CD14-positive monocyte (primary cell): ENCODE measurements at regions not wholly inside any gene's neighbourhood (a gene's known extent, or its start where the extent isn't known, plus 50 kb on each side); places are given as distances from the start of the nearest gene placed in this dataset.

Experiments used
- DNase-seq, 3 donors: peaks; one replicate each; pipeline ENCODE4 v3.0.0-alpha.2; 2011 to 2022
- H2AFZ ChIP-seq: 2 replicates; pipeline ENCODE4 v1.6.0; 2012; ENCODE audit warnings: mild to moderate bottlenecking, low read depth, low read length, inconsistent platforms; ENCODE audit not compliant: insufficient read depth, poor library complexity, severe bottlenecking
- H3K27ac ChIP-seq, 2 donors: 1 replicate in 1 of 2; 2 replicates in 1 of 2; pipeline ENCODE4 v1.5.1; 2012 to 2013; ENCODE audit warnings: low read length in 2 of 2, control low read depth in 1 of 2, inconsistent platforms in 1 of 2, low read depth in 1 of 2, mild to moderate bottlenecking in 1 of 2
- H3K27me3 ChIP-seq, 2 donors: one replicate each; pipeline versions ENCODE4 v1.6.0 to v1.6.1; 2011 to 2013; ENCODE audit warnings: low read length in 2 of 2; ENCODE audit not compliant: control insufficient read depth in 2 of 2, insufficient read depth in 2 of 2
- H3K36me3 ChIP-seq, 2 donors: replicated peaks in 1 of 2; 1 replicate in 1 of 2; 2 replicates in 1 of 2; pipeline versions ENCODE4 v1.5.1 to v1.6.1; 2012 to 2013; ENCODE audit warnings: low read length in 2 of 2, control low read depth in 1 of 2, inconsistent platforms in 1 of 2, mild to moderate bottlenecking in 1 of 2; ENCODE audit not compliant: insufficient read depth in 2 of 2, control insufficient read depth in 1 of 2
- H3K4me1 ChIP-seq, 2 donors: 1 replicate in 1 of 2; 2 replicates in 1 of 2; pipeline versions ENCODE4 v1.5.1 to v1.6.1; 2012 to 2013; ENCODE audit warnings: low read length in 2 of 2, control low read depth in 1 of 2, inconsistent platforms in 1 of 2, mild to moderate bottlenecking in 1 of 2, moderate library complexity in 1 of 2; ENCODE audit not compliant: insufficient read depth in 2 of 2, control insufficient read depth in 1 of 2
- H3K4me2 ChIP-seq: replicated peaks from 2 replicates; pipeline ENCODE3; 2012; ENCODE audit warnings: low read length, moderate library complexity, mild to moderate bottlenecking; ENCODE audit not compliant: poor library complexity, severe bottlenecking; ENCODE audit errors: extremely low read depth
- H3K4me3 ChIP-seq, 3 experiments: fragments of 200-600 bp in 1 of 3; sonication (generic) in 1 of 3; replicated peaks in 1 of 3; 1 replicate in 2 of 3; 2 replicates in 1 of 3; pipeline ENCODE4 v1.5.1; 2011 to 2013; ENCODE audit warnings: low read length in 3 of 3, mild to moderate bottlenecking in 3 of 3, control low read depth in 2 of 3, low read depth in 2 of 3, inconsistent platforms in 1 of 3, moderate library complexity in 1 of 3
- H3K79me2 ChIP-seq: 2 replicates; pipeline ENCODE4 v1.6.0; 2012; ENCODE audit warnings: mild to moderate bottlenecking, control low read depth, inconsistent platforms, low read length, moderate library complexity; ENCODE audit not compliant: insufficient read depth
- H3K9ac ChIP-seq: 2 replicates; pipeline ENCODE4 v1.6.0; 2017; ENCODE audit warnings: low read length, mild to moderate bottlenecking; ENCODE audit not compliant: insufficient read depth, poor library complexity, severe bottlenecking
- H3K9me3 ChIP-seq, 2 donors: replicated peaks in 1 of 2; 1 replicate in 1 of 2; 2 replicates in 1 of 2; pipeline versions ENCODE4 v1.5.1 to v1.6.1; 2012 to 2013; ENCODE audit warnings: low read length in 2 of 2, control low read depth in 1 of 2; ENCODE audit not compliant: control insufficient read depth in 1 of 2, insufficient read depth in 1 of 2
- H4K20me1 ChIP-seq: 2 replicates; pipeline ENCODE4 v1.6.0; 2012; ENCODE audit warnings: mild to moderate bottlenecking, low read length, control low read depth, moderate library complexity; ENCODE audit not compliant: insufficient read depth
- H3K27ac Mint-ChIP-seq, 7 donors: one replicate each; pipeline ENCODE4 v1.8.0; 2020; ENCODE audit warnings: mild to moderate bottlenecking in 7 of 7, mixed read lengths in 7 of 7, moderate library complexity in 6 of 7, inconsistent platforms in 2 of 7
- H3K27me3 Mint-ChIP-seq, 3 donors: one replicate each; pipeline ENCODE4 v1.8.0; 2021 to 2022; ENCODE audit warnings: low read depth in 3 of 3, mild to moderate bottlenecking in 3 of 3, mixed read lengths in 3 of 3, moderate library complexity in 3 of 3, inconsistent platforms in 1 of 3
- H3K36me3 Mint-ChIP-seq, 2 donors: one replicate each; pipeline ENCODE4 v1.8.0; 2020; ENCODE audit warnings: mixed read lengths in 2 of 2, inconsistent platforms in 1 of 2, mild to moderate bottlenecking in 1 of 2
- H3K4me1 Mint-ChIP-seq: one replicate; pipeline ENCODE4 v1.8.0; 2020; ENCODE audit warnings: mild to moderate bottlenecking, mixed read lengths
- H3K4me3 Mint-ChIP-seq, 2 donors: one replicate each; pipeline ENCODE4 v1.8.0; 2020; ENCODE audit warnings: mild to moderate bottlenecking in 2 of 2, mixed read lengths in 2 of 2, moderate library complexity in 1 of 2
- H3K9me3 Mint-ChIP-seq, 7 donors: one replicate each; pipeline ENCODE4 v1.8.0; 2020 to 2022; ENCODE audit warnings: mixed read lengths in 7 of 7, mild to moderate bottlenecking in 6 of 7, moderate library complexity in 6 of 7, inconsistent platforms in 2 of 7
- WGBS: methylation state at CpG from one replicate; pipeline ENCODE4 v1.1.5; 2013; ENCODE audit warnings: missing lambda C conversion rate; ENCODE audit not compliant: insufficient coverage; 5-methylcytosine and 5-hydroxymethylcytosine counted together
- intact Hi-C, 2 donors: fragments of 100-400 bp; cut with micrococcal nuclease; formaldehyde crosslinking; loops; one replicate each; pipeline versions ENCODE4 v1.15.0 to v1.15.1; 2023
- TF ChIP-seq, protein P1 (sequence below): fragments of 200-600 bp; IDR thresholded peaks from one replicate; pipeline ENCODE4 v1.8.0; 2022; ENCODE audit warnings: antibody characterized with exemption, mild to moderate bottlenecking

DNA sequence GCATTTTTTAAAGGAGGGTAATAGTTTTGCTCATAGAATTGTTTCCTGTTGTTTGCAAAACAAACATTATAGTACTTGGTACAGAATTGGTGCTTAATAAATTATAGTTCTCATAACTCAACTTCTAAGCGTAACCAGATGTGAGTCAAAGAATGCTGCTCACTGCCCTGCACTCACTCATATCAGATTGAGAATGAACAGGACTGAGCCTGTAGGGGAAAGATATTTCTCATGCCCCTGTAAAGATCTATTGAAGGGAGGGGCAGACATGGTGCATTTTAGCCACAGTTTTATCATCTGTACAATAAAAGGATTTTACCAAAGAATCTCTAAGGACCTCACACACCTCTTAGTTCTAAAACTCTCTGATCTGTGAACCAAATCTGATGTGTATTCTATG, 358.5 kb downstream of the SEC16B start:
- H3K4me1 Mint-ChIP-seq = no peaks in the 10 kb centered on the region
- no peak overlapping the region for H3K4me3 ChIP-seq
- H3K9me3 Mint-ChIP-seq = peaks cover 0 to 5% (median 0%) of the 10 kb centered on the region in 7 donors
- H3K36me3 ChIP-seq = no peaks in the 10 kb centered on the region
- no peak overlapping the region for H3K9ac ChIP-seq
- WGBS = no CpG with 5 or more reads among the region's 1 CpG
- no peaks in the 10 kb centered on the region for H3K79me2 ChIP-seq
- H3K4me3 Mint-ChIP-seq = no peak overlapping the region
- H4K20me1 ChIP-seq = no peaks in the 10 kb centered on the region
- H3K4me2 ChIP-seq = no peak overlapping the region
- no peaks in the 10 kb centered on the region for H3K27me3 Mint-ChIP-seq
- H3K4me1 ChIP-seq = no peaks in the 10 kb centered on the region
- H3K27ac Mint-ChIP-seq = no peak overlapping the region
- no peaks in the 10 kb centered on the region for H3K27me3 ChIP-seq
- no peak overlapping the region for H2AFZ ChIP-seq
- DNase-seq = no peak
- H3K9me3 ChIP-seq = no peaks in the 10 kb centered on the region
- intact Hi-C loops = no loop called here
- H3K36me3 Mint-ChIP-seq = no peaks in the 10 kb centered on the region
- TF ChIP-seq, protein P1, sequence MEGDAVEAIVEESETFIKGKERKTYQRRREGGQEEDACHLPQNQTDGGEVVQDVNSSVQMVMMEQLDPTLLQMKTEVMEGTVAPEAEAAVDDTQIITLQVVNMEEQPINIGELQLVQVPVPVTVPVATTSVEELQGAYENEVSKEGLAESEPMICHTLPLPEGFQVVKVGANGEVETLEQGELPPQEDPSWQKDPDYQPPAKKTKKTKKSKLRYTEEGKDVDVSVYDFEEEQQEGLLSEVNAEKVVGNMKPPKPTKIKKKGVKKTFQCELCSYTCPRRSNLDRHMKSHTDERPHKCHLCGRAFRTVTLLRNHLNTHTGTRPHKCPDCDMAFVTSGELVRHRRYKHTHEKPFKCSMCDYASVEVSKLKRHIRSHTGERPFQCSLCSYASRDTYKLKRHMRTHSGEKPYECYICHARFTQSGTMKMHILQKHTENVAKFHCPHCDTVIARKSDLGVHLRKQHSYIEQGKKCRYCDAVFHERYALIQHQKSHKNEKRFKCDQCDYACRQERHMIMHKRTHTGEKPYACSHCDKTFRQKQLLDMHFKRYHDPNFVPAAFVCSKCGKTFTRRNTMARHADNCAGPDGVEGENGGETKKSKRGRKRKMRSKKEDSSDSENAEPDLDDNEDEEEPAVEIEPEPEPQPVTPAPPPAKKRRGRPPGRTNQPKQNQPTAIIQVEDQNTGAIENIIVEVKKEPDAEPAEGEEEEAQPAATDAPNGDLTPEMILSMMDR = no peak
- no peak overlapping the region for H3K27ac ChIP-seq

DNA sequence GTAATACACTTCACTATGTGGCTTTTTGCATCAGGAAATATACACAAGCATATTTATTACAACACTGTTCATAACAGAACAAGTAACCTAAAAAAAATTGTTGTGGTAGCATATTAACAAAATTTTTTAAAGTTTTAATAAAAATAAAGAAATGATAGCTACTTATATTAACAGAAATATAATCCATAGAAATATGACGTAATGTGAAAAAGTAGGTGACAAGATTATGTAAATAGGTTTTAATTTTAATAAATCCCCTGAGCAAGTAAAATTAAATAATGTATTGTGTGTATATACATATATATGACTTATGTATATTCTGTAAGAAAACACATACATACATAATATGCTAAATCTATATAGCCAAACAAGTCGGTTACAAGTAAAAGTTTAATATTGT, 359.9 kb downstream of the SEC16B start:
- TF ChIP-seq, protein P1 = no peak
- Mint-ChIP-seq H3K4me3 (no peak overlapping the region), H3K36me3 (no peaks in the 10 kb centered on the region), H3K4me1 (no peaks in the 10 kb centered on the region), H3K27me3 (no peaks in the 10 kb centered on the region), H3K27ac (no peak overlapping the region), H3K9me3 (peaks cover 0 to 2% (median 0%) of the 10 kb centered on the region in 7 donors)
- no peak overlapping the region for H3K27ac ChIP-seq
- no peaks in the 10 kb centered on the region for H3K36me3 ChIP-seq
- H4K20me1 ChIP-seq = no peaks in the 10 kb centered on the region
- no peaks in the 10 kb centered on the region for H3K4me1 ChIP-seq
- no peaks in the 10 kb centered on the region for H3K79me2 ChIP-seq
- no peak overlapping the region for H3K9ac ChIP-seq
- H3K9me3 ChIP-seq = no peaks in the 10 kb centered on the region
- no peak overlapping the region for H3K4me2 ChIP-seq
- H2AFZ ChIP-seq = no peak overlapping the region
- no peaks in the 10 kb centered on the region for H3K27me3 ChIP-seq
- intact Hi-C loops = no loop called here
- DNase-seq = no peak
- no peak overlapping the region for H3K4me3 ChIP-seq
- no CpG with 5 or more reads among the region's 2 CpGs for WGBS
